ENCODE measurements at regions not wholly inside any gene's neighbourhood (a gene's known extent, or its start where the extent isn't known, plus 50 kb on each side); places are given as distances from the start of the nearest gene placed in this dataset.
A peak's percentile ranks its signal among the peaks of the same experiment; 100 is the strongest.
"Not testable (repeated sequence)": the region's sequence is repeated elsewhere in the genome, so short reads cannot be mapped to it uniquely, and the experiment has no call there.

- not testable (repeated sequence) for DNase-seq (ENCODE audit: low spot score)
Observed at GRCh38 chr22:26972915-26973314, 315.5 kb downstream of the MIAT start.

GRCh38 chr22:26974034-26974433, 316.6 kb downstream of the MIAT start:
- DNase-seq (ENCODE audit: low spot score) = no peak

- peak; percentile 47 for DNase-seq (ENCODE audit: low spot score)
Observed at GRCh38 chr22:26974914-26975803, 317.8 kb downstream of the MIAT start.

- DNase-seq (ENCODE audit: low spot score) = peak; percentile 25
Observed at GRCh38 chr22:26975865-26976264, 318.5 kb downstream of the MIAT start.

- peak; percentile 61 for DNase-seq (ENCODE audit: low spot score)
Observed at GRCh38 chr22:26977741-26978376, 320.5 kb downstream of the MIAT start.

DNA sequence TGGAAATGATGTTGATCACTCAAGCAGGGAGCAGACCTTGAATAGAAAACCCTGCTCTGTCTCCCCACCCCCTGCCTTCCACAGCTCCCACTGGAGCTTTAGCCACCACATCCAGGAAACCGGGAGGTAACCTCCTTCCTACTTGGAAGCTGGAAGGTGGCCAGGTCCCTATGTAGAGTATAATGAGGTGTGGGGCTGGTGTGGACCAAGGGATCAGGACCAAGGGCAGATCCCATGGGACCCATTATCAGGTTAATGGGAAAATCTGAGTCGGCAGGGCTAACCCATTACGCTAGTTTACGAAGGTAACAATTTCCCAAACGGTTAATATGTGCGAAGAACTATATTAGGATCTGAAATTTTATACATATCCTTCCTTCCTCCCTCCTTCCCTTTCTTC, 321.9 kb downstream of the MIAT start:
- peak; percentile 69 for DNase-seq (ENCODE audit: low spot score)

GRCh38 chr22:26981111-26981510, 323.7 kb downstream of the MIAT start:
- DNase-seq (ENCODE audit: low spot score) = no peak

GRCh38 chr22:26981541-26981940, 324.2 kb downstream of the MIAT start:
- DNase-seq (ENCODE audit: low spot score) = no peak

GRCh38 chr22:26983311-26983710, 325.9 kb downstream of the MIAT start:
- DNase-seq (ENCODE audit: low spot score) = no peak

GRCh38 chr22:26985206-26985605, 327.8 kb downstream of the MIAT start:
- no peak for DNase-seq (ENCODE audit: low spot score)

GRCh38 chr22:26985931-26986782, 328.8 kb downstream of the MIAT start:
- DNase-seq (ENCODE audit: low spot score) = peak; percentile 23

- DNase-seq (ENCODE audit: low spot score) = peak; percentile 19
Observed at GRCh38 chr22:26986884-26987283, 329.5 kb downstream of the MIAT start.

- no peak for DNase-seq (ENCODE audit: low spot score)
Observed at GRCh38 chr22:26990503-26991189, 333.3 kb downstream of the MIAT start.

- no peak for DNase-seq (ENCODE audit: low spot score)
Observed at GRCh38 chr22:26992556-26992955, 335.2 kb downstream of the MIAT start.

DNA sequence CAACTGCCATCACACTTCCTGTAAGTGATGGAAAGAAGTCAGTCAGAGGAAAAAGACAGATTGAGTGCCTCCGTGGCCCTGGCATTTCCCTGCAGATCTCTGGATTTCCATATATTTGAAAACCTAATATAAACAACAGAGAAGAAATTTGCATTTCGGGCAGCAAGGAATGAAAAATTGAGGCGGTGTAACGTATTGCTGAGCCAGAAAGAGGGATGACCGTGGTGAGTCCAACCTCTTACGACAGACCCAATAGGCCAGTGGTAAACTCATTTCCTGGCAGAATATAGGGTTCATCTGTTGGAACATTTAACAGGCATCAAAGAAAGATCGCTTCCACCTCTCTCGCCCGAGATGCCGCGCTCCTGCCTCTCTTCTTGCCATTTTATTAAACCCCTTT, 336.5 kb downstream of the MIAT start:
- no peak for DNase-seq (ENCODE audit: low spot score)

DNA sequence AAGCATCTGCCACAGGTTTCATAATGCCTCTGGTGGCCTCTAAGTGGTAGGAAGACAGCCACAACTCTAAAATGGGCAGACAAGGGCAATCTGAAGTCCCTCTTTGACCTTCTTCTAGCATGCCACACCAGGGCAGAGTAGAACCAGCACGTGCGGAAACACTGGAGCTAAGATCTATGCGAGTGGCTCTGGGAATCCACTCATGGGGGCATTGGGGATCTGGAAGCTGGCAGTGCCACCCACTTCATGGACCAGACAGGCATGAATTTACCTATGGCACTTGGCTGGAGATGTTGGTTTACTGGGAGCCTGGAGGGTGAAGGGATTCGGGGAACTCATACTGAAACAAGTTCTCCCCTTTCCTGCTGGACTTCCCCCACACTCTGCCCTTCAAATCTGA, 337.4 kb downstream of the MIAT start:
- no peak for DNase-seq (ENCODE audit: low spot score)

GRCh38 chr22:26995235-26995634, 337.8 kb downstream of the MIAT start:
- DNase-seq (ENCODE audit: low spot score) = no peak

GRCh38 chr22:26996154-26996553, 338.8 kb downstream of the MIAT start:
- DNase-seq (ENCODE audit: low spot score) = no peak

GRCh38 chr22:26998129-26998528, 340.7 kb downstream of the MIAT start:
- no peak for DNase-seq (ENCODE audit: low spot score)

- no peak for DNase-seq (ENCODE audit: low spot score)
Observed at GRCh38 chr22:26998716-26999115, 341.3 kb downstream of the MIAT start.

DNA sequence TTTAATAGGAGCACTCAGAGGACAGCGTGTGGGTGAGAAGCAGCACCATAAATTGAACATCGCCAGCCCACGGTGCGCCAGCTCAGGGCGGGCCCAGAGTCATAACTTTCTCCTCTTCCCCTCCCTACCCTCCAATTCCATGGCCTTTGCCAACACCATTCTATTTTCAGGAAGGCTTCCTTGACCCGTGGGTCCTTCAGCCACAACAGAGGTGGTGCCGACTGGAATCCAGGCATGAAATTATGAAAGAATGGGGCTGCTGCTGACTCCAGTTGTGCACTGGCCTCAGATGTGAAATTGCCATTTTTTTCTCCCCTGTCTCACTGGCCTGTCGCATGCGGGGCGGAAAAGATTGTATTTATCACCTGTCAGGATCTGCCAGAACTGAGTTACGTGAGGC, 345.9 kb downstream of the MIAT start:
- DNase-seq (ENCODE audit: low spot score) = no peak

GRCh38 chr22:27004434-27004833, 347.0 kb downstream of the MIAT start:
- DNase-seq (ENCODE audit: low spot score) = peak; percentile 77

Data from iPS-NIHi11 (cell line).